OCI-LY7 (cell line): ENCODE measurements at regions not wholly inside any gene's neighbourhood (a gene's known extent, or its start where the extent isn't known, plus 50 kb on each side); places are given as distances from the start of the nearest gene placed in this dataset.

Experiments
- CTCF ChIP-seq: fragments of 200-600 bp; sonication (generic); conservative IDR thresholded peaks from 2 replicates; pipeline ENCODE4 v1.5.1; 2014; ENCODE audit warnings: mild to moderate bottlenecking, antibody characterized with exemption, low read length, moderate library complexity, mixed read lengths
- EZH2phosphoT487 ChIP-seq: fragments of 200-600 bp; sonication (generic); IDR thresholded peaks from 2 replicates; pipeline ENCODE4 v1.6.1; 2018; ENCODE audit warnings: low read depth, borderline replicate concordance, mild to moderate bottlenecking, mixed run types, antibody characterized with exemption, low read length, moderate library complexity, mixed read lengths

- TF ChIP-seq CTCF (no peak), EZH2phosphoT487 (no peak)
Measured at GRCh38 chr2:164073101-164074074, 337.6 kb upstream of the FIGN start.
